Heart left ventricle (tissue), 13 donors: ENCODE measurements at regions not wholly inside any gene's neighbourhood (a gene's known extent, or its start where the extent isn't known, plus 50 kb on each side); places are given as distances from the start of the nearest gene placed in this dataset.

Source experiments
- POLR2A ChIP-seq, 2 donors: fragments of 450-650 bp; IDR thresholded peaks; one replicate each; pipeline ENCODE4 v1.6.1; 2017; ENCODE audit warnings: antibody characterized with exemption in 2 of 2, mild to moderate bottlenecking in 2 of 2, moderate library complexity in 2 of 2
- TF ChIP-seq, protein P1 (sequence below), 12 donors: fragments of 200-600 bp; sonication (generic) in 4 of 12; IDR thresholded peaks; one replicate each; pipeline versions ENCODE4 v1.5.0 to v1.8.0; 2018 to 2022; ENCODE audit warnings: antibody characterized with exemption in 12 of 12, mild to moderate bottlenecking in 5 of 12
- donor health status: ischemic (EF 13 %, LVEDD 7.1; RV severe dilation, severe dysfunction).
- donor health status: DM: no; HTN: yes; CAD: no.
- donor health status: DM: no; HTN: no; CAD: no.
- donor health status: ischemic (EF 25% LVEDD 6.9; RV normal size, moderate dysfunction).
- donor health status: ischemic (EF 25% LVEDD 5.7; RV mildly dilated, moderate dysfunction).
- donor health status: ischemic (EF 35%, LVEDD 5.7; RV mildly dilated, moderate dysfunction).
- donor health status: nonischemic (EF 11% LVEDD 7.7; RV severe dilation, severe dysfunction).
- donor health status: DM: yes; HTN: yes; CAD: no.
- donor health status: PGD.
- donor health status: ischemic (EF 29% LVEDD 5.4; RV normal size, mild dysfunction).
- donor health status: nonischemic (EF 23%, LVEDD 6.1; RV moderate dilation, normal function).

- no peak for TF ChIP-seq POLR2A (IDR thresholded peaks at IDR 0.05)
- TF ChIP-seq, protein P1, sequence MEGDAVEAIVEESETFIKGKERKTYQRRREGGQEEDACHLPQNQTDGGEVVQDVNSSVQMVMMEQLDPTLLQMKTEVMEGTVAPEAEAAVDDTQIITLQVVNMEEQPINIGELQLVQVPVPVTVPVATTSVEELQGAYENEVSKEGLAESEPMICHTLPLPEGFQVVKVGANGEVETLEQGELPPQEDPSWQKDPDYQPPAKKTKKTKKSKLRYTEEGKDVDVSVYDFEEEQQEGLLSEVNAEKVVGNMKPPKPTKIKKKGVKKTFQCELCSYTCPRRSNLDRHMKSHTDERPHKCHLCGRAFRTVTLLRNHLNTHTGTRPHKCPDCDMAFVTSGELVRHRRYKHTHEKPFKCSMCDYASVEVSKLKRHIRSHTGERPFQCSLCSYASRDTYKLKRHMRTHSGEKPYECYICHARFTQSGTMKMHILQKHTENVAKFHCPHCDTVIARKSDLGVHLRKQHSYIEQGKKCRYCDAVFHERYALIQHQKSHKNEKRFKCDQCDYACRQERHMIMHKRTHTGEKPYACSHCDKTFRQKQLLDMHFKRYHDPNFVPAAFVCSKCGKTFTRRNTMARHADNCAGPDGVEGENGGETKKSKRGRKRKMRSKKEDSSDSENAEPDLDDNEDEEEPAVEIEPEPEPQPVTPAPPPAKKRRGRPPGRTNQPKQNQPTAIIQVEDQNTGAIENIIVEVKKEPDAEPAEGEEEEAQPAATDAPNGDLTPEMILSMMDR (IDR thresholded peaks at IDR 0.05): no peak
Observed at GRCh38 chr16:47991491-47991890, 164.3 kb downstream of the ABCC12 start.
